SJCRH30 (cell line): ENCODE measurements at regions not wholly inside any gene's neighbourhood (a gene's known extent, or its start where the extent isn't known, plus 50 kb on each side); places are given as distances from the start of the nearest gene placed in this dataset.

ENCODE experiments used
- DNase-seq, 2 experiments: peaks; one replicate each; pipeline ENCODE4 v3.0.0-alpha.2; 2015 to 2020
- H3K27ac ChIP-seq: fragments of 250-450 bp; sonication (Bioruptor Pico); 2 replicates; pipeline ENCODE4 v1.5.1; 2020; ENCODE audit warnings: mild to moderate bottlenecking, moderate library complexity
- H3K27me3 ChIP-seq: fragments of 250-450 bp; sonication (Bioruptor Pico); 2 replicates; pipeline ENCODE4 v1.5.1; 2020; ENCODE audit warnings: mild to moderate bottlenecking, moderate library complexity
- H3K36me3 ChIP-seq: fragments of 250-450 bp; sonication (Bioruptor Pico); 2 replicates; pipeline ENCODE4 v1.5.1; 2020; ENCODE audit warnings: mild to moderate bottlenecking, moderate library complexity
- H3K4me1 ChIP-seq: fragments of 250-450 bp; sonication (Bioruptor Pico); 2 replicates; pipeline ENCODE4 v1.5.1; 2020; ENCODE audit warnings: mild to moderate bottlenecking, moderate library complexity
- H3K4me3 ChIP-seq: fragments of 250-450 bp; sonication (Bioruptor Pico); 2 replicates; pipeline ENCODE4 v1.5.1; 2020; ENCODE audit warnings: mild to moderate bottlenecking, moderate library complexity
- H3K9me3 ChIP-seq: fragments of 250-450 bp; sonication (Bioruptor Pico); replicated peaks from 2 replicates; pipeline ENCODE4 v1.5.1; 2020; ENCODE audit warnings: mild to moderate bottlenecking, moderate library complexity

GRCh38 chr5:126103050-126103449, 320.2 kb upstream of the GRAMD2B start:
- DNase-seq: no peak
- H3K36me3 ChIP-seq: no peaks in the 10 kb centered on the region
- no peaks in the 10 kb centered on the region for H3K4me1 ChIP-seq
- H3K9me3 ChIP-seq: no peaks in the 10 kb centered on the region
- H3K27ac ChIP-seq: no peak overlapping the region
- H3K27me3 ChIP-seq: no peaks in the 10 kb centered on the region
- H3K4me3 ChIP-seq: no peak overlapping the region

GRCh38 chr5:126103868-126104267, 319.3 kb upstream of the GRAMD2B start:
- no peaks in the 10 kb centered on the region for H3K36me3 ChIP-seq
- no peaks in the 10 kb centered on the region for H3K4me1 ChIP-seq
- no peak for DNase-seq
- H3K27ac ChIP-seq: no peak overlapping the region
- no peaks in the 10 kb centered on the region for H3K27me3 ChIP-seq
- H3K9me3 ChIP-seq: no peaks in the 10 kb centered on the region
- H3K4me3 ChIP-seq: no peak overlapping the region

GRCh38 chr5:126104341-126104740, 318.9 kb upstream of the GRAMD2B start:
- no peak for DNase-seq
- Histone ChIP-seq H3K36me3 (no peaks in the 10 kb centered on the region), H3K9me3 (no peaks in the 10 kb centered on the region), H3K27me3 (no peaks in the 10 kb centered on the region), H3K4me1 (no peaks in the 10 kb centered on the region), H3K4me3 (no peak overlapping the region), H3K27ac (no peak overlapping the region)

- Histone ChIP-seq H3K27me3 (no peaks in the 10 kb centered on the region), H3K4me3 (no peak overlapping the region), H3K27ac (no peak overlapping the region), H3K36me3 (no peaks in the 10 kb centered on the region), H3K4me1 (no peaks in the 10 kb centered on the region), H3K9me3 (no peaks in the 10 kb centered on the region)
- no peak for DNase-seq
Measured at GRCh38 chr5:126104951-126105350, 318.3 kb upstream of the GRAMD2B start.

GRCh38 chr5:126106029-126106428, 317.2 kb upstream of the GRAMD2B start:
- H3K27ac ChIP-seq: no peak overlapping the region
- no peak for DNase-seq
- H3K9me3 ChIP-seq: no peaks in the 10 kb centered on the region

GRCh38 chr5:126107381-126107780, 315.8 kb upstream of the GRAMD2B start:
- Histone ChIP-seq H3K4me3 (no peak overlapping the region), H3K27me3 (no peaks in the 10 kb centered on the region), H3K27ac (no peak overlapping the region), H3K36me3 (no peaks in the 10 kb centered on the region), H3K4me1 (no peaks in the 10 kb centered on the region), H3K9me3 (peaks cover 4% of the 10 kb centered on the region; the same call in 1 of the 2 replicates)
- DNase-seq: no peak

More at GRCh38 chr5:126106029-126106428, 317.2 kb upstream of the GRAMD2B start:
- Histone ChIP-seq H3K4me1 (no peaks in the 10 kb centered on the region), H3K27me3 (no peaks in the 10 kb centered on the region), H3K36me3 (no peaks in the 10 kb centered on the region), H3K4me3 (no peak overlapping the region)

- DNase-seq: peak; percentile 28 to 45
- Histone ChIP-seq H3K36me3 (no peaks in the 10 kb centered on the region), H3K4me1 (no peaks in the 10 kb centered on the region), H3K4me3 (no peak overlapping the region), H3K27me3 (no peaks in the 10 kb centered on the region), H3K27ac (no peak overlapping the region), H3K9me3 (peaks cover 6% of the 10 kb centered on the region; the same call in 1 of the 2 replicates)
Measured at GRCh38 chr5:126108470-126108869, 314.7 kb upstream of the GRAMD2B start.

GRCh38 chr5:126115059-126115629, 308.1 kb upstream of the GRAMD2B start:
- Histone ChIP-seq H3K9me3 (peaks cover 6% of the 10 kb centered on the region; the same call in 1 of the 2 replicates), H3K4me3 (no peak overlapping the region), H3K36me3 (no peaks in the 10 kb centered on the region), H3K27me3 (no peaks in the 10 kb centered on the region), H3K4me1 (no peaks in the 10 kb centered on the region), H3K27ac (no peak overlapping the region)
- no peak for DNase-seq

- Histone ChIP-seq H3K36me3 (no peaks in the 10 kb centered on the region), H3K27ac (no peak overlapping the region), H3K4me3 (no peak overlapping the region), H3K27me3 (no peaks in the 10 kb centered on the region), H3K4me1 (no peaks in the 10 kb centered on the region; the same call in 1 of the 2 replicates), H3K9me3 (peaks cover 6% of the 10 kb centered on the region; the same call in 1 of the 2 replicates)
- no peak for DNase-seq
Measured at GRCh38 chr5:126117044-126117443, 306.2 kb upstream of the GRAMD2B start.

- H3K27ac ChIP-seq: no peak overlapping the region
- H3K27me3 ChIP-seq: no peaks in the 10 kb centered on the region
- no peaks in the 10 kb centered on the region for H3K9me3 ChIP-seq
- no peak overlapping the region for H3K4me3 ChIP-seq
- peaks cover 29% of the 10 kb centered on the region for H3K4me1 ChIP-seq
- H3K36me3 ChIP-seq: no peaks in the 10 kb centered on the region
- no peak for DNase-seq
Measured at GRCh38 chr5:126119887-126120442, 303.2 kb upstream of the GRAMD2B start.

GRCh38 chr5:126120939-126121338, 302.3 kb upstream of the GRAMD2B start:
- Histone ChIP-seq H3K4me1 (peaks cover 38% of the 10 kb centered on the region), H3K9me3 (no peaks in the 10 kb centered on the region), H3K27ac (no peak overlapping the region), H3K27me3 (no peaks in the 10 kb centered on the region), H3K36me3 (no peaks in the 10 kb centered on the region), H3K4me3 (no peak overlapping the region)
- DNase-seq: no peak

- peaks cover 55% of the 10 kb centered on the region for H3K4me1 ChIP-seq
- no peak overlapping the region for H3K4me3 ChIP-seq
- H3K36me3 ChIP-seq: no peaks in the 10 kb centered on the region
- no peaks in the 10 kb centered on the region for H3K9me3 ChIP-seq
- DNase-seq: peak; percentile 68 to 76
- H3K27ac ChIP-seq: peak overlapping the region; percentile 24
- H3K27me3 ChIP-seq: no peaks in the 10 kb centered on the region
Measured at GRCh38 chr5:126122942-126123341, 300.3 kb upstream of the GRAMD2B start.

- peak overlapping the region; percentile 62 for H3K27ac ChIP-seq
- peaks cover 55% of the 10 kb centered on the region for H3K4me1 ChIP-seq
- H3K36me3 ChIP-seq: no peaks in the 10 kb centered on the region
- peak; percentile 27 to 76 for DNase-seq
- peak overlapping the region; percentile 17 for H3K4me3 ChIP-seq
- no peaks in the 10 kb centered on the region for H3K27me3 ChIP-seq
- H3K9me3 ChIP-seq: no peaks in the 10 kb centered on the region
Measured at GRCh38 chr5:126124706-126125345, 298.4 kb upstream of the GRAMD2B start.

GRCh38 chr5:126125407-126125806, 297.8 kb upstream of the GRAMD2B start:
- Histone ChIP-seq H3K27ac (peak overlapping the region; percentile 62), H3K4me3 (peak overlapping the region; percentile 17), H3K36me3 (no peaks in the 10 kb centered on the region), H3K27me3 (no peaks in the 10 kb centered on the region), H3K4me1 (peaks cover 55% of the 10 kb centered on the region), H3K9me3 (no peaks in the 10 kb centered on the region)
- DNase-seq: peak in 1 of 2 experiments; percentile 32

GRCh38 chr5:126126574-126126973, 296.6 kb upstream of the GRAMD2B start:
- DNase-seq: peak; percentile 45 to 89
- Histone ChIP-seq H3K4me1 (peaks cover 55% of the 10 kb centered on the region), H3K27ac (peak overlapping the region; percentile 62)

More at GRCh38 chr5:126126574-126126973, 296.6 kb upstream of the GRAMD2B start:
- Histone ChIP-seq H3K27me3 (no peaks in the 10 kb centered on the region), H3K9me3 (0 out of 2 replicates have a peak, but pooled peaks cover 3% of the 10 kb centered on the region), H3K4me3 (no peak overlapping the region), H3K36me3 (no peaks in the 10 kb centered on the region)
